Erythroblast (primary cell): ENCODE measurements at regions not wholly inside any gene's neighbourhood (a gene's known extent, or its start where the extent isn't known, plus 50 kb on each side); places are given as distances from the start of the nearest gene placed in this dataset.

Experiments
- GATA1 ChIP-seq: IDR thresholded peaks from 2 replicates; pipeline ENCODE4 v1.6.1; 2011; ENCODE audit warnings: low read depth, mild to moderate bottlenecking, control low read depth, low read length, moderate library complexity
- POLR2A ChIP-seq: IDR thresholded peaks from 2 replicates; pipeline ENCODE4 v1.6.1; 2011; ENCODE audit warnings: mild to moderate bottlenecking, low read length

DNA sequence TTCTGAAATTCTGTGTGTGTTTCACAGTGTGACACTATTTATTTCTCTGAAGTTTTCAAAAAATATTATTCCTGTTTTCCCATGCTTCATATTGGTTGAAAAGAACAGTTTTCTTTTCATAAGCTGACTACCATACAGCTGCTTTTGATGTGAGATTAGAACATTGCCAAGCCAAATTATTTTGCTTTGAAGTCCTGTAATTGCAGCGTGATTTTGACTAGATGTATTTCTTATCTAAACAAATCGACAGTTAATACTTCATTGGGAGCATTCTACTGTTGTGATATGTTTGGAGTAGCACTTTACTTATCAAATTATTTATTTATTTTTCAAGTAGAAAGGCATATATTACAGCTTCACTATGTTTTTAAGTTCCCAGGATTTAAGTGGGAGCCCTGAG is 132.0 kb downstream of the DACT1 start:
- no peak for TF ChIP-seq POLR2A
- no peak for TF ChIP-seq GATA1
